PC-9 (cell line): ENCODE measurements at regions not wholly inside any gene's neighbourhood (a gene's known extent, or its start where the extent isn't known, plus 50 kb on each side); places are given as distances from the start of the nearest gene placed in this dataset.

Source experiments
- CTCF ChIP-seq: fragments of 200-600 bp; sonication (generic); conservative IDR thresholded peaks from 2 replicates; pipeline ENCODE4 v1.6.1; 2017; ENCODE audit warnings: mixed run types, antibody characterized with exemption, mild to moderate bottlenecking, moderate library complexity
- EZH2 ChIP-seq: fragments of 200-600 bp; sonication (generic); IDR thresholded peaks from 2 replicates; pipeline ENCODE4 v1.8.0; 2017; ENCODE audit warnings: antibody characterized with exemption, low read depth

GRCh38 chr4:155122382-155122781, 86.1 kb upstream of the NPY2R start:
- TF ChIP-seq CTCF, result no peak
- no peak for TF ChIP-seq EZH2
